ENCODE measurements at regions not wholly inside any gene's neighbourhood (a gene's known extent, or its start where the extent isn't known, plus 50 kb on each side); places are given as distances from the start of the nearest gene placed in this dataset.

GRCh38 chr3:101939361-101940049 is 90.2 kb downstream of the NFKBIZ start:
- Histone ChIP-seq H2BK120ac (ENCODE audit: low read depth, low read length) (no peak overlapping the region), H2AK5ac (ENCODE audit: low read length, severe bottlenecking) (peak overlapping the region; percentile 87), H3K9ac (ENCODE audit: low read length) (peak overlapping the region; percentile 81), H3K23ac (ENCODE audit: low read length in 2 of 2) (no peak overlapping the region), H3K27ac (ENCODE audit: low read length, poor library complexity, severe bottlenecking) (peak overlapping the region; percentile 91), H3K9me3 (ENCODE audit: control insufficient read depth, low read length) (no peaks in the 10 kb centered on the region), H4K91ac (ENCODE audit: low read length) (no peak overlapping the region), H3K4me1 (ENCODE audit: control insufficient read depth, insufficient read depth, low read depth, low read length) (peaks cover 2% of the 10 kb centered on the region), H3K4me2 (ENCODE audit: low read length, poor library complexity, severe bottlenecking) (no peak overlapping the region), H3K36me3 (ENCODE audit: control insufficient read depth in 1 of 2, insufficient read depth in 2 of 2, low read depth in 1 of 2, low read length in 2 of 2) (no peaks in the 10 kb centered on the region), H2AFZ (ENCODE audit: low read depth, low read length) (no peak overlapping the region), H4K8ac (ENCODE audit: low read length) (peak overlapping the region; percentile 66), H2BK15ac (ENCODE audit: low read depth, poor library complexity, severe bottlenecking) (no peak overlapping the region), H3K79me1 (replicated peaks; ENCODE audit: low read length, poor library complexity, severe bottlenecking) (peaks cover 1% of the 10 kb centered on the region), H2BK12ac (ENCODE audit: low read length in 2 of 2) (peak overlapping the region; percentile 60 to 79), H3K18ac (ENCODE audit: low read depth in 1 of 2, low read length in 2 of 2) (peak overlapping the region; percentile 25 to 59), H3K4me3 (ENCODE audit: insufficient read depth in 1 of 2, low read depth in 1 of 2, low read length in 2 of 2) (peak overlapping the region in 1 of 2 experiments; percentile 53), H3K14ac (ENCODE audit: low read length in 2 of 2) (no peak overlapping the region), H2BK5ac (ENCODE audit: low read depth, low read length, poor library complexity, severe bottlenecking) (peak overlapping the region; percentile 36), H3K4ac (ENCODE audit: low read depth in 1 of 2, low read length in 2 of 2) (peak overlapping the region in 1 of 2 experiments; percentile 47), H3K27me3 (ENCODE audit: control insufficient read depth in 1 of 2, insufficient read depth in 1 of 2, low read length in 2 of 2) (no peaks in the 10 kb centered on the region)
- DNase-seq = no peak
- 88% methylated on average over 6 of the region's 6 CpGs for WGBS

DNA sequence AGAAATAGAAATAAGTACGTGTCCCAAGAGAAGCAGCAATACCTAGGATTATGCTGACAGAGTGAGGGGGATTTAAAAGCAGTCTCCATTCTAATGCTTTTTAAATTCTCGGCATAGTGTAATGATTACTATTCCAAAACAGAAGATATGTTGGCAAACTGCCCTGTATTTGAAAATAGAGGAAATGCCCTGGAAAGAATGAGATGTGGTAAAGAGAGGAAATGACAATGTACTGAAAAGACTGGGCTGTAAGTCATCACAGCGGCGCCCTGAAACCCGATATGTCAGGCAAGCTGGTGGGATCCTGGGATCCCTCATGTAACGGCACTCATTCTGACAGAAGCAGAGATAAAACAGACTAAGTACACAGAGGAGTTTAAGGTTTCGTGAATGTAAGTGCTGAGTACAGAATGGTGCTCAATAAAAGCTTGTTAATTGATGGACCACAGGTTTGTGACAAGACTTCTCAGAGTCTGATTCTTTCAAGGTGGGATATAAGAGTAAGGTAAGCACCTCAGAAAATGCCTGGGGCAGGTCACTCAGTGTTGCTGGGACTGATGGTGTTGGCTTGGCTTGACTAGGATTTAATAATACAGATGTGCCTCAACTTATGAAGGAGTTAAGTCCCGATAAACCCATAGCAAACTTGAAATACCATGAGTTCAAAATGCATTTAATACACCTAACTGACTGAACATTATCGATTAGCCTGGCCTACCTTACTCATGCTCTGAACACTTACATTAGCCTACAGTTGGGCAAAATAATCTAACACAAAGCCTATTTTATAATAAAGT is 91.4 kb downstream of the NFKBIZ start:
- H3K79me1 ChIP-seq (replicated peaks; ENCODE audit: low read length, poor library complexity, severe bottlenecking) = peaks cover 1% of the 10 kb centered on the region
- H3K18ac ChIP-seq (ENCODE audit: low read depth in 1 of 2, low read length in 2 of 2) = peak overlapping the region; percentile 65 to 90
- peak overlapping the region; percentile 25 for H2BK5ac ChIP-seq (ENCODE audit: low read depth, low read length, poor library complexity, severe bottlenecking)
- H3K4me2 ChIP-seq (ENCODE audit: low read length, poor library complexity, severe bottlenecking) = no peak overlapping the region
- H3K9me3 ChIP-seq (ENCODE audit: control insufficient read depth, low read length) = no peaks in the 10 kb centered on the region
- peaks cover 2% of the 10 kb centered on the region for H3K4me1 ChIP-seq (ENCODE audit: control insufficient read depth, insufficient read depth, low read depth, low read length)
- peak; percentile 98 for DNase-seq
- no peak overlapping the region for H4K8ac ChIP-seq (ENCODE audit: low read length)
- peak overlapping the region; percentile 81 for H3K9ac ChIP-seq (ENCODE audit: low read length)
- H3K4me3 ChIP-seq (ENCODE audit: insufficient read depth in 1 of 2, low read depth in 1 of 2, low read length in 2 of 2) = peak overlapping the region in 1 of 2 experiments; percentile 53
- no peak overlapping the region for H2BK12ac ChIP-seq (ENCODE audit: low read length in 2 of 2)
- H2AFZ ChIP-seq (ENCODE audit: low read depth, low read length) = no peak overlapping the region
- H4K91ac ChIP-seq (ENCODE audit: low read length) = peak overlapping the region; percentile 43
- no peak overlapping the region for H2BK120ac ChIP-seq (ENCODE audit: low read depth, low read length)
- 22% methylated on average over 9 of the region's 9 CpGs for WGBS
- H3K23ac ChIP-seq (ENCODE audit: low read length in 2 of 2) = no peak overlapping the region
- no peaks in the 10 kb centered on the region for H3K27me3 ChIP-seq (ENCODE audit: control insufficient read depth in 1 of 2, insufficient read depth in 1 of 2, low read length in 2 of 2)
- H2BK15ac ChIP-seq (ENCODE audit: low read depth, poor library complexity, severe bottlenecking) = no peak overlapping the region
- no peak overlapping the region for H3K14ac ChIP-seq (ENCODE audit: low read length in 2 of 2)
- H2AK5ac ChIP-seq (ENCODE audit: low read length, severe bottlenecking) = peak overlapping the region; percentile 67
- peak overlapping the region; percentile 91 for H3K27ac ChIP-seq (ENCODE audit: low read length, poor library complexity, severe bottlenecking)
- peak overlapping the region in 1 of 2 experiments; percentile 84 for H3K4ac ChIP-seq (ENCODE audit: low read depth in 1 of 2, low read length in 2 of 2)
- H3K36me3 ChIP-seq (ENCODE audit: control insufficient read depth in 1 of 2, insufficient read depth in 2 of 2, low read depth in 1 of 2, low read length in 2 of 2) = no peaks in the 10 kb centered on the region

- Histone ChIP-seq H3K9me3 (ENCODE audit: control insufficient read depth, low read length) (no peaks in the 10 kb centered on the region), H2BK120ac (ENCODE audit: low read depth, low read length) (no peak overlapping the region), H2BK15ac (ENCODE audit: low read depth, poor library complexity, severe bottlenecking) (no peak overlapping the region), H4K8ac (ENCODE audit: low read length) (no peak overlapping the region), H3K4me3 (ENCODE audit: insufficient read depth in 1 of 2, low read depth in 1 of 2, low read length in 2 of 2) (peak overlapping the region in 1 of 2 experiments; percentile 53), H3K14ac (ENCODE audit: low read length in 2 of 2) (no peak overlapping the region), H3K36me3 (ENCODE audit: control insufficient read depth in 1 of 2, insufficient read depth in 2 of 2, low read depth in 1 of 2, low read length in 2 of 2) (no peaks in the 10 kb centered on the region), H3K4ac (ENCODE audit: low read depth in 1 of 2, low read length in 2 of 2) (no peak overlapping the region), H2AFZ (ENCODE audit: low read depth, low read length) (no peak overlapping the region), H3K9ac (ENCODE audit: low read length) (peak overlapping the region; percentile 81), H2BK12ac (ENCODE audit: low read length in 2 of 2) (peak overlapping the region in 1 of 2 experiments; percentile 42), H3K27ac (ENCODE audit: low read length, poor library complexity, severe bottlenecking) (peak overlapping the region; percentile 62), H2BK5ac (ENCODE audit: low read depth, low read length, poor library complexity, severe bottlenecking) (no peak overlapping the region), H3K4me2 (ENCODE audit: low read length, poor library complexity, severe bottlenecking) (no peak overlapping the region), H3K23ac (ENCODE audit: low read length in 2 of 2) (no peak overlapping the region), H2AK5ac (ENCODE audit: low read length, severe bottlenecking) (no peak overlapping the region), H3K27me3 (ENCODE audit: control insufficient read depth in 1 of 2, insufficient read depth in 1 of 2, low read length in 2 of 2) (no peaks in the 10 kb centered on the region), H3K79me1 (replicated peaks; ENCODE audit: low read length, poor library complexity, severe bottlenecking) (peaks cover 1% of the 10 kb centered on the region), H3K4me1 (ENCODE audit: control insufficient read depth, insufficient read depth, low read depth, low read length) (peaks cover 2% of the 10 kb centered on the region), H4K91ac (ENCODE audit: low read length) (no peak overlapping the region), H3K18ac (ENCODE audit: low read depth in 1 of 2, low read length in 2 of 2) (no peak overlapping the region)
- DNase-seq = peak; percentile 40
- 83% methylated on average over 4 of the region's 6 CpGs for WGBS
These were observed 92.2 kb downstream of the NFKBIZ start for GRCh38 chr3:101941318-101942040.

DNA sequence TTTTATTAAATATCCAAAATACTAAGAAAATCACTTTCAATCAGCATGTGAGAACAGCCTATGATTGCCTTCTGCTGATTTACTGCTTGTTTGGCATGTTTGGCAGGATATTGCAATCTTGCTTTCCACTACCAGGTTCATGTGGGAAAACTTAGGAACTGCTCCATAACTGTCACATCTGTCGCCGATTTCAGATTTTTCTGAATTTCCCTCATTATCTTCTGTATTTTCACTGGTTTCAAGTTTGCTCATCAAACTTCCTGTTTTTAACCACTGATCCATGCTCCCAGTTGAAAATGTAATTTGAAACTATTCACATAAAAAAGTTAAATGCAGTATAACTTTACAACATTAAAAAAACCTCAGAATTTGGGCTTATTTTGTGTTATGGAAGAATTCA is 93.0 kb downstream of the NFKBIZ start:
- Histone ChIP-seq H2AFZ (ENCODE audit: low read depth, low read length) (no peak overlapping the region), H4K8ac (ENCODE audit: low read length) (no peak overlapping the region), H3K79me1 (replicated peaks; ENCODE audit: low read length, poor library complexity, severe bottlenecking) (peaks cover 1% of the 10 kb centered on the region), H2AK5ac (ENCODE audit: low read length, severe bottlenecking) (no peak overlapping the region), H3K14ac (ENCODE audit: low read length in 2 of 2) (no peak overlapping the region), H3K23ac (ENCODE audit: low read length in 2 of 2) (no peak overlapping the region), H3K4me3 (ENCODE audit: insufficient read depth in 1 of 2, low read depth in 1 of 2, low read length in 2 of 2) (no peak overlapping the region), H3K18ac (ENCODE audit: low read depth in 1 of 2, low read length in 2 of 2) (no peak overlapping the region), H3K4ac (ENCODE audit: low read depth in 1 of 2, low read length in 2 of 2) (no peak overlapping the region), H2BK12ac (ENCODE audit: low read length in 2 of 2) (no peak overlapping the region), H3K9ac (ENCODE audit: low read length) (peak overlapping the region; percentile 81), H4K91ac (ENCODE audit: low read length) (no peak overlapping the region), H3K9me3 (ENCODE audit: control insufficient read depth, low read length) (no peaks in the 10 kb centered on the region), H2BK15ac (ENCODE audit: low read depth, poor library complexity, severe bottlenecking) (no peak overlapping the region), H3K4me2 (ENCODE audit: low read length, poor library complexity, severe bottlenecking) (no peak overlapping the region), H3K27me3 (ENCODE audit: control insufficient read depth in 1 of 2, insufficient read depth in 1 of 2, low read length in 2 of 2) (no peaks in the 10 kb centered on the region), H2BK120ac (ENCODE audit: low read depth, low read length) (peak overlapping the region; percentile 27), H2BK5ac (ENCODE audit: low read depth, low read length, poor library complexity, severe bottlenecking) (no peak overlapping the region), H3K36me3 (ENCODE audit: control insufficient read depth in 1 of 2, insufficient read depth in 2 of 2, low read depth in 1 of 2, low read length in 2 of 2) (no peaks in the 10 kb centered on the region), H3K27ac (ENCODE audit: low read length, poor library complexity, severe bottlenecking) (peak overlapping the region; percentile 65), H3K4me1 (ENCODE audit: control insufficient read depth, insufficient read depth, low read depth, low read length) (peaks cover 2% of the 10 kb centered on the region)
- DNase-seq = peak; percentile 28
- 31% methylated on average over 2 of the region's 2 CpGs for WGBS

Measured in mesenchymal stem cell (in vitro differentiated cells and primary cell).